HUES64 (cell line): ENCODE measurements at regions not wholly inside any gene's neighbourhood (a gene's known extent, or its start where the extent isn't known, plus 50 kb on each side); places are given as distances from the start of the nearest gene placed in this dataset.

Experiments used
- H3K27ac ChIP-seq: 2 replicates; pipeline ENCODE4 v1.7.0; 2013; ENCODE audit warnings: low read depth, low read length, inconsistent platforms
- H3K27me3 ChIP-seq: 2 replicates; pipeline ENCODE4 v1.6.1; 2013; ENCODE audit warnings: mild to moderate bottlenecking, low read length; ENCODE audit not compliant: insufficient read depth
- H3K36me3 ChIP-seq: 2 replicates; pipeline ENCODE4 v1.6.1; 2013; ENCODE audit warnings: mild to moderate bottlenecking, low read length; ENCODE audit not compliant: insufficient read depth
- H3K4me1 ChIP-seq: 2 replicates; pipeline ENCODE4 v1.6.1; 2013; ENCODE audit warnings: mild to moderate bottlenecking, low read length, moderate library complexity; ENCODE audit not compliant: insufficient read depth
- H3K4me3 ChIP-seq: 2 replicates; pipeline ENCODE4 v1.5.1; 2013; ENCODE audit warnings: mild to moderate bottlenecking, low read length, moderate library complexity
- H3K9ac ChIP-seq: 2 replicates; pipeline ENCODE4 v1.6.1; 2013; ENCODE audit warnings: mild to moderate bottlenecking, low read depth, low read length
- H3K9me3 ChIP-seq: 2 replicates; pipeline ENCODE4 v1.6.1; 2013; ENCODE audit warnings: low read depth, low read length; ENCODE audit not compliant: insufficient read depth
- WGBS: fragments of 150-250, 120-280 bp; methylation state at CpG from one replicate; pipeline ENCODE4 v1.1.7; 2013; ENCODE audit warnings: missing lambda C conversion rate; 5-methylcytosine and 5-hydroxymethylcytosine counted together

DNA sequence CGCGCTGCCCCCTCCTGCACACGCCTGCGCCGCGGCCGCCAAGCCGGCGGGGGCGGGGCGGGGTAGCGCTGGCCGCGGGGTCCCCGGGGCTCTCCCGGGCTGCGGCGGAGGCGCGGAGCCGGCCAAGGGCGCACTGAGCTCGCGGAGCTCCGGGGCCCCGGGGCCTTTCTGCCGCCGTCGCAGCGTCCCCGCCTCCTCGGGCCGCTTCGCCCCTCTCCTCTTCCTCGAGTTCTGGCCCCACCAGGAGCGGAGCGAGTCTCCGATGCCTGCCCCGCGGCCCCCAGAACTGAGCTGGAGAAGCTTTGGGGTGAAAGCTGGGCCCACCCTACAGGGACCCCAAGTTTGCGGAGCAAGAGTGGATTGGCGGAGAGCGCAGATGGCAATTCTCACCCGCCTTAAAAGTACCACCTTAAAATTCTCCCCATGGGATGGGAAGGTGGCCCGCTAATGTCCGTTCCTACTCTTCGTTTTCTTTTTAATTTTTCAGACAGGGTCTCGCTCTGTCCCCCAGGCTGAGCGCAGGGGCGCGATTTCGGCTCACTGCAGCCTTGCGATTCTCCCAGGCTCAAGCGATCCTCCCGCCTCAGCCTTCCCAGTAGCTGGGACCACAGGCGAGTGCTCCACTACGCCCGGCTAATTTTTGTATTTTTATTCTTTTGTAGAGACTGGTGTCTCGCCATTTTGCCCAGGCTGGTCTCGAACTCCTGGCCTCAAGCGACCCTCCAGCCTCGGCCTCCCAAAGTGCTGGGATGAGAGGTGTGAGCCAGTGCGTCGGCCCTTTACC, 129.6 kb downstream of the NDUFA12 start:
- Histone ChIP-seq H3K27ac (no peak overlapping the region), H3K4me1 (peaks cover 18% of the 10 kb centered on the region; the same call in 1 of the 2 replicates), H3K36me3 (no peaks in the 10 kb centered on the region), H3K27me3 (peaks cover 62% of the 10 kb centered on the region), H3K9ac (peak overlapping the region; percentile 44; the same call in 1 of the 2 replicates), H3K9me3 (no peaks in the 10 kb centered on the region), H3K4me3 (peak overlapping the region; percentile 57)
- 5% methylated on average over 64 of the region's 64 CpGs for WGBS

- Histone ChIP-seq H3K4me3 (peak overlapping the region; percentile 57), H3K4me1 (peaks cover 18% of the 10 kb centered on the region; the same call in 1 of the 2 replicates), H3K36me3 (no peaks in the 10 kb centered on the region), H3K27me3 (peaks cover 62% of the 10 kb centered on the region), H3K9me3 (no peaks in the 10 kb centered on the region), H3K9ac (no peak overlapping the region), H3K27ac (no peak overlapping the region)
- 1% methylated on average over 80 of the region's 80 CpGs for WGBS
These were observed 130.3 kb downstream of the NDUFA12 start for GRCh38 chr12:94872971-94873733.

GRCh38 chr12:94872671-94872970, 130.9 kb downstream of the NDUFA12 start:
- H3K27ac ChIP-seq = no peak overlapping the region
- 43% methylated on average over 8 of the region's 8 CpGs for WGBS
- H3K4me3 ChIP-seq = peak overlapping the region; percentile 57
- peaks cover 62% of the 10 kb centered on the region for H3K27me3 ChIP-seq
- no peaks in the 10 kb centered on the region for H3K9me3 ChIP-seq
- peaks cover 18% of the 10 kb centered on the region; the same call in 1 of the 2 replicates for H3K4me1 ChIP-seq
- H3K9ac ChIP-seq = no peak overlapping the region
- H3K36me3 ChIP-seq = no peaks in the 10 kb centered on the region

DNA sequence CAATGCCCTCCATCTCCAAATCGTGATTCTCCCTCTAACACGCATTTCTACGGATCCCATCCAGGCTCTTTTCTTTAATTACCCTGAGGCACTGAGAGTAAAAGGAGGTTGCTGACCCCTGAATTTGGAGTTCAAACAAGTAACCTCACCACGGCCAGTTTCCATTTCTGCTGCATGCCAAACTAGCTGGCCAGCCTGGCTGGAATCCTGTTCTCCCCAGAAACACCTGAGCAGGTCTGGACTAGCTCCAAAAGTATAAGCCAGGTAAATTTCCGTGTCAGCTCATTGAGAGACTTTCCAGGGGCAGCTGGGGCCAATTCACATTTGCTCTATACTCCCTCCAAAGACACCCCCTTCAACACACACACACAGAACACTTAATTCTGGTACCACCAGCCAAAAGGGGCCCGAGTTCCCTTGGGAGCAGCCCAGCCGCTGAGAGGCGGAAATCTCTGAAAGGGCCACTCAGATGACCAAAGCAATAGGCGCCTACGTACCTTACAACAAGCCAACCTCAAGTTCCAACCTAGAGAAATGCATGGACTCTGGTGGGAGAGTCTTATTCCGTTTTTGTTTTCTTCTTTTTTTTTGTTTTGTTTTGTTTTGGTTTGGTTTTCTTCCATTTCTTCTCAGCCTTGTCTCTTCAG, 131.4 kb downstream of the NDUFA12 start:
- H3K4me3 ChIP-seq = peak overlapping the region; percentile 57
- H3K9me3 ChIP-seq = no peaks in the 10 kb centered on the region
- WGBS = 86% methylated on average over 8 of the region's 11 CpGs
- peaks cover 18% of the 10 kb centered on the region; the same call in 1 of the 2 replicates for H3K4me1 ChIP-seq
- peaks cover 62% of the 10 kb centered on the region for H3K27me3 ChIP-seq
- H3K9ac ChIP-seq = no peak overlapping the region
- H3K27ac ChIP-seq = no peak overlapping the region
- no peaks in the 10 kb centered on the region for H3K36me3 ChIP-seq

- H3K4me1 ChIP-seq = peaks cover 18% of the 10 kb centered on the region; the same call in 1 of the 2 replicates
- H3K9me3 ChIP-seq = no peaks in the 10 kb centered on the region
- H3K4me3 ChIP-seq = no peak overlapping the region
- H3K36me3 ChIP-seq = no peaks in the 10 kb centered on the region
- no peak overlapping the region for H3K9ac ChIP-seq
- H3K27me3 ChIP-seq = peaks cover 49% of the 10 kb centered on the region
- H3K27ac ChIP-seq = no peak overlapping the region
- 85% methylated on average over 4 of the region's 5 CpGs for WGBS
These were observed 133.0 kb downstream of the NDUFA12 start for GRCh38 chr12:94870511-94870910.

GRCh38 chr12:94868161-94868560, 135.3 kb downstream of the NDUFA12 start:
- WGBS = 96% methylated on average over 1 of the region's 2 CpGs
- no peaks in the 10 kb centered on the region for H3K9me3 ChIP-seq
- H3K27ac ChIP-seq = no peak overlapping the region
- no peaks in the 10 kb centered on the region for H3K36me3 ChIP-seq
- peaks cover 18% of the 10 kb centered on the region; the same call in 1 of the 2 replicates for H3K4me1 ChIP-seq
- H3K9ac ChIP-seq = no peak overlapping the region
- peaks cover 26% of the 10 kb centered on the region for H3K27me3 ChIP-seq
- no peak overlapping the region for H3K4me3 ChIP-seq

- Histone ChIP-seq H3K9ac (no peak overlapping the region), H3K27me3 (peaks cover 17% of the 10 kb centered on the region), H3K36me3 (no peaks in the 10 kb centered on the region), H3K4me3 (no peak overlapping the region), H3K27ac (no peak overlapping the region), H3K9me3 (no peaks in the 10 kb centered on the region), H3K4me1 (peaks cover 14% of the 10 kb centered on the region; the same call in 1 of the 2 replicates)
- WGBS = 95% methylated on average over 4 of the region's 5 CpGs
These were observed 136.2 kb downstream of the NDUFA12 start for GRCh38 chr12:94867066-94867855.

DNA sequence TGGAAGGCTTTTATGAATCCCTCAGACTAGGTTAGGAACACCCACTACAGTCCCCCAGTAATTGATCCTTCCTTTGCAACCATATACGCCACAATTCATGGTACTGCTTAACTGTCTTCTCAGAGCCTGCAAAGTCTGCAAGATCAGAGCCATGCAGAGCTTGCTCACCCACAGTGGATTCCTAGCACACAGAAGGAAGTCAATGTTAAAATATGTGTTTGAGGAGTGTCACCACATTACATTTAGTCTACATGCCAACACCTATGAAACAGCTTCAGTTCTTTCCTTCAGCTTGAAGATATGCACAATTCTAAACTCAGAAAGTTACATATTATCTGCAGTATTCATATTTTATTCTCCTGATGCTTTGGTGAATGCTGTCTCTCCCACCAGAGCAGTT, 138.5 kb downstream of the NDUFA12 start:
- H3K4me1 ChIP-seq = no peaks in the 10 kb centered on the region
- WGBS = 97% methylated on average over 1 of the region's 1 CpG
- no peak overlapping the region for H3K9ac ChIP-seq
- no peaks in the 10 kb centered on the region for H3K36me3 ChIP-seq
- no peaks in the 10 kb centered on the region for H3K27me3 ChIP-seq
- H3K4me3 ChIP-seq = no peak overlapping the region
- H3K27ac ChIP-seq = no peak overlapping the region
- H3K9me3 ChIP-seq = no peaks in the 10 kb centered on the region

GRCh38 chr12:94863321-94864035, 140.0 kb downstream of the NDUFA12 start:
- Histone ChIP-seq H3K9me3 (no peaks in the 10 kb centered on the region), H3K27me3 (no peaks in the 10 kb centered on the region), H3K36me3 (no peaks in the 10 kb centered on the region), H3K27ac (no peak overlapping the region), H3K4me1 (no peaks in the 10 kb centered on the region), H3K4me3 (no peak overlapping the region), H3K9ac (no peak overlapping the region)
- 91% methylated on average over 8 of the region's 8 CpGs for WGBS

GRCh38 chr12:94862421-94862820, 141.1 kb downstream of the NDUFA12 start:
- no peaks in the 10 kb centered on the region for H3K4me1 ChIP-seq

More at GRCh38 chr12:94862421-94862820, 141.1 kb downstream of the NDUFA12 start:
- 93% methylated on average over 3 of the region's 3 CpGs for WGBS
- Histone ChIP-seq H3K9ac (no peak overlapping the region), H3K27me3 (no peaks in the 10 kb centered on the region), H3K36me3 (no peaks in the 10 kb centered on the region), H3K4me3 (no peak overlapping the region), H3K9me3 (no peaks in the 10 kb centered on the region), H3K27ac (no peak overlapping the region)
